Stomach (tissue), 4 donors: ENCODE measurements at regions not wholly inside any gene's neighbourhood (a gene's known extent, or its start where the extent isn't known, plus 50 kb on each side); places are given as distances from the start of the nearest gene placed in this dataset.

ENCODE experiments used
- POLR2A ChIP-seq, 4 donors: fragments of 450-650 bp; IDR thresholded peaks; one replicate each; pipeline ENCODE4 v1.6.1; 2016; ENCODE audit warnings: antibody characterized with exemption in 4 of 4, control low read depth in 2 of 4, mild to moderate bottlenecking in 1 of 4, moderate library complexity in 1 of 4
- POLR2AphosphoS5 ChIP-seq, 3 donors: sonication (generic); formaldehyde crosslinking; IDR thresholded peaks; one replicate each; pipeline ENCODE4 v1.6.1; 2016; ENCODE audit warnings: antibody characterized with exemption in 3 of 3

DNA sequence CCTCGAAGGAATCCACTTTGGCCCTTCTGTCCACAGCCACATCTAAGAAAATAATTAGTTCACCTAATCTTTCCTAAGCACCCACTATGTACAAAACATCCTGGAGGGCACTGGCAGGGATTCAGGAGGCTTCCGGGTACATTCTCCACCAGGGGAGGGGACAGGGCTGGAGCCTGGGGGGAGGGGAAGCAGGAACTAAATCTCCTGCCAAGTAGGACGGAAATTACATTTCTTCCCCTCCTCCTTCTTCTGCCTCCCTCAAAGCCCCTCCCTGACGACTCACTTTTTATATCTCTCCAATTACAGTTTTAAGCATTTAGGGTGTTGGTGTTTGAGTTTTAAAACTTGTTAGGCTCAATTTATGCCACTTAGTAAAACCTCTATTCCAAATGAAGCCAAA, 203.1 kb downstream of the BCOR start:
- no peak for TF ChIP-seq POLR2A (IDR thresholded peaks at IDR 0.05)
- TF ChIP-seq POLR2AphosphoS5 (IDR thresholded peaks at IDR 0.05): no peak
